Uterus (tissue), 3 donors: ENCODE measurements at regions not wholly inside any gene's neighbourhood (a gene's known extent, or its start where the extent isn't known, plus 50 kb on each side); places are given as distances from the start of the nearest gene placed in this dataset.
"Not testable (repeated sequence)": the region's sequence is repeated elsewhere in the genome, so short reads cannot be mapped to it uniquely, and the experiment has no call there.

Experiments used
- DNase-seq, 2 donors: peaks; one replicate each; pipeline ENCODE4 v3.0.0-alpha.2; 2019 to 2020
- H3K27ac ChIP-seq, 2 donors: fragments of 200-600 bp; sonication (generic); 1 replicate in 1 of 2; 2 replicates in 1 of 2; pipeline ENCODE4 v1.5.1; 2016 to 2018
- H3K27me3 ChIP-seq, 2 donors: fragments of 200-600 bp; sonication (generic); one replicate each; pipeline ENCODE4 v1.5.1; 2018 to 2019; ENCODE audit warnings: control low read depth in 1 of 2
- H3K36me3 ChIP-seq, 2 donors: fragments of 200-600 bp; sonication (generic); one replicate each; pipeline ENCODE4 v1.5.1; 2019; ENCODE audit warnings: control low read depth in 1 of 2
- H3K4me1 ChIP-seq, 2 donors: fragments of 200-600 bp; sonication (generic); one replicate each; pipeline ENCODE4 v1.5.1; 2018 to 2019; ENCODE audit warnings: control low read depth in 1 of 2
- H3K4me3 ChIP-seq, 2 donors: fragments of 200-600 bp; sonication (generic); 1 replicate in 1 of 2; 2 replicates in 1 of 2; pipeline ENCODE4 v1.5.1; 2018 to 2019; ENCODE audit warnings: mild to moderate bottlenecking in 1 of 2
- H3K9me3 ChIP-seq, 2 donors: fragments of 200-600 bp; sonication (generic); one replicate each; pipeline ENCODE4 v1.5.1; 2019; ENCODE audit warnings: control low read depth in 1 of 2
- intact Hi-C: fragments of 100-400 bp; cut with DNase I; formaldehyde crosslinking; loops from one replicate; pipeline ENCODE4 v1.15.1; 2023; ENCODE audit warnings: low total_unique reads
- donor health status: DM: yes; HTN: yes; CAD: no.

DNA sequence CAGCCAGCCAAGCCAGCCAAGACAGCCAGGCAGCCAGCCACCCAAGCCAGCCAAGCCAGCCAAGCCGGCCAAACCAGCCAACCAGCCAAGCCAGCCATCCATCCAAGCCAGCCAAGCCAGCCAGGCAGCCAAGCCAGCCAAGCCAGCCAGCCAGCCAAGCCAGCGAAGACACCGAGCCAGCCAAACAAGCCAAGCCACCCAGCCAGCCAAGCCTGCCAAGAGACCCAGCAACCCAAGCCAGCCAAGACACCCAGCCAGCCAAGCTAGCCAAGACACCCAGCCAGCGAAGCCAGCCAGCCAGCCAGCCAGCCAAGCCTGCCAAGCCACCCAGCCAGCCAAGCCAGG lies 318.0 kb upstream of the PLGLB2 start:
- intact Hi-C loops, H3K9me3 ChIP-seq, H3K27ac ChIP-seq, H3K27me3 ChIP-seq, H3K4me3 ChIP-seq, DNase-seq, H3K4me1 ChIP-seq, H3K36me3 ChIP-seq: not testable (repeated sequence)

DNA sequence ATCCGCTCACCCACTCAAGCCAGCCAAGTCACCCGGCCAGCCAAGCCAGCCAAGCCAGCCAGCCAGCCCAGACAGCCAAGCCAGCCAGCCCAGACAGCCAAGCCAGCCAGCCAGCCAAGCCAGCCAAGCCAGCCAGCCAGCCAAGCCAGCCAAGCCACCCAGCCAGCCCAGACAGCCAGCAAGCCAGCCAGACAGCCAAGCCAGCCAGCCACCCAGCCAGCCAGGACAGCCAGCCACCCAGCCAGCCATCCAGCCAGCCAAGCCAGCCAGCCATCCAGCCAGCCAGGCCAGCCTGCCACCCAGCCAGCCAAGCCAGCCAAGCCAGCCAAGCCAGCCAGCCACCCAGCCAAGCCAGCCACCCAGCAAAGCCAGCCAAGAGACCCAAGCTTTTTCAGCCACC lies 316.8 kb upstream of the PLGLB2 start:
- intact Hi-C loops, H3K36me3 ChIP-seq: not testable (repeated sequence)

DNA sequence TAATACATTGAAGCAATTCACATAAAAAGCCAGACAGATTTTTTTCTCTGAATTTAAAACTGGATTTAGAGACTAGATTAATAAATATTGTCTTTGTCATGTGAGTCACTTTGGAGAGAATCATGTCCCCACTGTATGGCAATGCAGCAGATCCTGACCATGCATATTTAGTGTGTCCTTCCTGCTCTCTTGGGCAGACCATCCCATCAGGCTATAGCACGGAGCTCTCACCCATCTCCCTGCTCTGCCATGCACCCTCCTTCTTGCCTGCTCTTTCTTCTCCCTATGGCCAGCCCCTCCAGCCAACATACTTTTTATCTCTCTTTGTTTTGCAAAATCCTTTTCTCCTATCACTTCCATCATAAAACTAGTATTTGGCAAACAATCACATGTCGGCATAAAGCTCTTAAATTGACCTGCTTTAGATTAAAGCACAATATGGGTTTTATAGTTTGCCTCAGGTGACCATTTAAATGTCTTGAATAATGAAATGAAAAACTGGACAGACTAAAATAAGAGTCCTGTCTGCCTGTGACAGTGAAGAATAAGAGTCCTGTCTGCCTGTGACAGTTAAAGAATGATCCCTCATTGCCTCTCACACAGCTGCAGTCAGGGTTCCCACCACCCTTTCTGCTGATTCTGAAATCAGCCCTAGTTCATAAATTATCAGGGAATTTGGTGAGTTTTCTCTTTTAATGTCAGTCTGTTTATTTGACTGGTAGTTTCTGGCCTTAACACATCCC lies 315.0 kb upstream of the PLGLB2 start:
- DNase-seq, H3K27ac ChIP-seq, H3K4me1 ChIP-seq, intact Hi-C loops, H3K27me3 ChIP-seq, H3K4me3 ChIP-seq, H3K36me3 ChIP-seq, H3K9me3 ChIP-seq: not testable (repeated sequence)

More for the DNA sequence above, 316.8 kb upstream of the PLGLB2 start:
- DNase-seq, H3K27ac ChIP-seq, H3K9me3 ChIP-seq, H3K27me3 ChIP-seq, H3K4me3 ChIP-seq, H3K4me1 ChIP-seq: not testable (repeated sequence)

DNA sequence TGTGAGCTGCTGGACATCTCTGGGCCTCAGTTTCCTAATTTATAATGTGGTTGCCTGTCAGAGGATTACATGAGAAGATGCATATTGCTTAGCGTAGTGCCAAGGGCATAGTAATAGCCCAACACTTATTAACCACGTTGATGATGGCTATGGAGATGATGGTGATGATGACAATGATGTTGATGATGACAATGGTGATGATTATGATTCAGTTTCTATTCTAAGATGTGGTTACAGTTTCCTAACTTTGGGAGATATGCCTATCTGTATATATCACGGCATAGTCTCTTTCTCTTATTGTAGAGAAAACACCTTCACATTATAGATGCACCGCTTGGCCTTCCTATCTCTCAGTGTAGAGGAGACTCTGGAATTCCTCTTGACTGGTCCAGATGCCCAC lies 311.9 kb upstream of the PLGLB2 start:
- intact Hi-C loops, DNase-seq, H3K27me3 ChIP-seq, H3K36me3 ChIP-seq, H3K9me3 ChIP-seq, H3K27ac ChIP-seq, H3K4me3 ChIP-seq, H3K4me1 ChIP-seq: not testable (repeated sequence)

DNA sequence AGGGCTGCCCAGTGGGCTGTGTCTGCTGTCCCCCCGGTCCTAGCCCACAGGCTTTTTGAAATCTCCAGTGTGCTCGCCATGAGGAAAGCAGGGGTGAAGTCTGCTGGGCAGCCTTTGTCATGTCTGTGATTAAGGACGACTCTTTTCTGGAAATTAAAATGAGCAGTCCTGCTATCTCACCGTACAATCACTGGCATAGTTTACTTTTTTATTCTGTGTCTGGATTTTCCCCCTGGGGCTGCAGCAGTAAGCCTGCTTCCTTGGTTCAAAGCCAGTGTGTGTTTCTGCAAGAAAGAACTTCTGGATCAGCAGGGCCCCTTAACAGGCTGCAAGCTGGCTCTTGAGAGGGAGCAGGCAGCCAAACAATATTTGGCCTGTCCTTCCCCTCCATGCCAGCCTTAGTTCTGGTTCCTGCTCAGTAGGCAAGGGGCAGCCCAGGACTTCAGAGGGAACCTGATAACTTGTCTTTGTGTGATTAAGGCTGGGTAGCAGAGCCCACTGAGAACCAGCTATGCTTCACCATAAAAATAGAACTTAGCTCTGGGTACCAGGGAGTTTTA lies 310.1 kb upstream of the PLGLB2 start:
- H3K36me3 ChIP-seq, H3K27me3 ChIP-seq, H3K4me1 ChIP-seq, H3K4me3 ChIP-seq, H3K9me3 ChIP-seq, DNase-seq, H3K27ac ChIP-seq, intact Hi-C loops: not testable (repeated sequence)

DNA sequence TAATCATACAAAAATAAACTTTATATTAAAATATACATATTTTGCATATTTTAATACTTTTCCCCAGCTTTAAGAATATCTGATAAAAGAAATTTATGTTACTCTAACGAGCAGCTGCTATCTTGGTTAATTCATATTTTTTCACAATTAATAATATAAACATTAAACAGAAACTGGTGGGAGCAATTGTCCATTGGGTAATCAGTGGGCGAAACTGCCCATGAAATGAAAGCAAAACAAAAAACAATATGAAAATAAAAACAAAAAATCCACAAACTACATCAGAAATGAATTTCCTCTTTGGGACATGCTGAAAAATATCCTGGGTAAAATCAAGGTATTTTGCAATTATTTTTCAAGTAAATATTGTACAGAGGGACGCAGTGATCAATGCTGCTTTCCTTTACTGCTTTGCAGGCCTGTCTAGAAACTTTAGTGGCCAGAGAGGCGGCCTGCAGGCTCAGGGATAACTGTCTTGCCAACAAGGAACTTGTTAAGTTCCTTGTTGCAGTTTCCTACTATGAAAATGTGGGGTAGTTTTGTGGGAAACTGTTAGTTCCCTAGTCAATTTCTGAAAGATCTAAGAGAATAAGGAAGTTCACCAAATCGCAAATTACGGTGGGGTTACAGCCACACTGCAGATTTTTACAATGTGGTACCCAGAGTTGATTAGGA lies 309.0 kb upstream of the PLGLB2 start:
- H3K27ac ChIP-seq, DNase-seq, intact Hi-C loops, H3K4me3 ChIP-seq, H3K4me1 ChIP-seq, H3K9me3 ChIP-seq, H3K27me3 ChIP-seq, H3K36me3 ChIP-seq: not testable (repeated sequence)

DNA sequence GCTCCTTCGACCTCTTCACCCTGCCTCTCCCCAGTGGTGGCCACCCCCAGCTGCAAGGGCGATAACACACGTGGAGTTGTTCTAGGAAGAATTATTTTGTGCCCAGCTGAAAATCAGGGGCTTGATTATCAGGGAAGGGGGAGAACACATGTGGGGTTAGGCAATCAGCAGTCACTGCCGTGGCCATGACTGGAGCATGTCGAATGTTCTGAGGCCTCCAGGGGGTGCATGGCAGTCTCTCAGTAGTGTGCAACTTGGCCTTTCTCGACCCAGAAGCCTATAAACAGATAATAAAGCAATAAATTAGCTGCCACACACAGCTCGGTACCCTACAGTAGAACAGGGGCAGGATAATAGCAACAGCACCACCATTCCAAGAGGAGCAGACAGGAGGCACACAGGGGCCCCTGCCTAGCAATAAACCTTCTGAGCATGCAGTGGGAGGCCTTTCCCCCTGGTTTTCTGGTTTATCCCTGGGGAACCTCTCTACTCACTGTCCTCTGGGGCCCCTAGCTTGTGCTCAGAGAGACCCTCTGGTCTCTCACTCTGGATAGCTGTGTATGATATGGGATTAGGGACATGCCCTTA lies 308.2 kb upstream of the PLGLB2 start:
- H3K4me3 ChIP-seq, DNase-seq, H3K9me3 ChIP-seq, H3K4me1 ChIP-seq, H3K36me3 ChIP-seq, intact Hi-C loops, H3K27ac ChIP-seq, H3K27me3 ChIP-seq: not testable (repeated sequence)

DNA sequence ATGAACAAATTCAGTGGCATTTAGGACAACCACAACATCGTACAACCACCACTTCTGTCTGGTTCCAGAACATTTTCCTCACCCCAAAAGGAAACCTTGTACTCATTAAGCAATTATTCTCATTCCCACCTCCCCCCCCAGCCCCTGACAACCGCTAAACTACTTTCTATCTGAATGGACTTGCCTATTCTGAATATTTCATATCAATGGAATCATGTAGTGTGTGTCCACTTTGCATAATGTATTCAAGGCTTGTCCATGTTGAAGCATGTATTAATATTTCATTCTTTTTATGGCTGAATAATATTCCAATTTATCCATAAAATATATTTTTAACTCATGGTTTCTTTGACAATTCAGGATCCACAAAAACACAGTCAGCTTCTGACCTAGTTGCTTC lies 307.2 kb upstream of the PLGLB2 start:
- H3K27ac ChIP-seq, H3K27me3 ChIP-seq, H3K9me3 ChIP-seq, intact Hi-C loops, H3K4me1 ChIP-seq, H3K36me3 ChIP-seq, DNase-seq, H3K4me3 ChIP-seq: not testable (repeated sequence)

DNA sequence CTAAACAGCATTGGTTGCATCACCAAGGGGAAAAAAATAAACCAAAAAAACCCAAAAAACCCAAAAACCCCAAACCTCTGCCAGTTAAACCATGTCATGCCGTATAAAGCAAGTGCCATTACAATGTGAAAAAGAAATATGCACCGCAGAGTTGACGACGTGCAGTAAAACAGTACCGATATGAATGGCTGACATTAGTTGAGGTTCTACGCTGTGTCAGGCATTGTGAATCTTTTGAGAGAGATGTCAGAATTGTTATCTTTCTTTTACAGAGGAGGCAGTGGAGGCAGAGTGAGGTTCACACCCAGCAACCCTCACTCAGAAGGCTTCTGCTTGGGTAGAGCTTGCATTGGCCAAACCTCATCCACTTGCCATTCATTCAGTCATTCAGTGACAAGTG lies 306.5 kb upstream of the PLGLB2 start:
- H3K4me1 ChIP-seq, intact Hi-C loops, H3K27me3 ChIP-seq, H3K4me3 ChIP-seq, DNase-seq, H3K9me3 ChIP-seq, H3K27ac ChIP-seq, H3K36me3 ChIP-seq: not testable (repeated sequence)

DNA sequence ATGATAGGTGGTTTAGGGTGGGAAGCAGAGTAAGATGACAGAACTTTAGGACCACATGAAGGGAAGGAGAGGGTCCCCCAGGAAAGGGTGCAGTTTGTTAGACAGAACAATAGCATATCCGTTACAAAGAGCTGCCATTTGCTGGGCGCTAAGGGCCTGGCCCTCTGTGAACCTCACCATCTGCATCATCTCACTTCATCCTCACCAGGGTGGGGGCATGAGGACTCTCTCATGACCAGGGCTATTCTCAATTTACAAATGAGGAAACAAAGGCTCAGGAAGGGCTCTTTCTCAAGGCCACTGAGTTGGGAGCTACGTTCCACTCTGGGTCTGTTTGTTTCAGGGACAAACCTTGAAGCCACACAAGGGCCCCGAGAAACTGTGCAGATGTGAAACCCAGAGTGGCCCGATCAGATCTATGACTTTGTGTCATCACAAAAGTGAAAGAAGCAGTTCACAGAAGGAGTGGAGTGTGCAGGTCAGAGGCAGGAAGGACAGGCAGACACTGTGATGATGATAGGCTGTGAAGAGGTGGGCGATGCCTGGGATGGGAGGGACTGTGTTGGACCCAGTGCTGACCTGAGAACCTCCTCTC lies 304.8 kb upstream of the PLGLB2 start:
- intact Hi-C loops, result not testable (repeated sequence)

DNA sequence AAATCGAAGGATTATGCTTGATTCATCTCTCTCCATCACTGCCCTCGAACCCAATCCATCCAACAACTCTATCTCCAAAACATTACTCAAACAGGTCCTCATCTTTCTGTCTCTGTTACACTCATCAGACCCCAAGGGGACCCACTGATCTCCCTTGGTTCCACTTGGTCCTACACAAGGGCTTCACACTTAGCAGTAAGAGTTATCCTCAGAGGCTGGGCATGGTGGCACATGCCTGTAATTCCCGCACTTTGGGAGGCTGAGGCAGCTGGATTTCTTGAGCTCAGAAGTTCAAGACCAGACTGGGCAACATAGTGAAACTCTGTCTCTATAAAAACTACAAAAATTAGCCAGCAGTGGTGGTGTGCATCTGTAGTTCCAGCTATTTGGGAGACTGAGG lies 302.9 kb upstream of the PLGLB2 start:
- H3K4me1 ChIP-seq, DNase-seq, H3K9me3 ChIP-seq, intact Hi-C loops, H3K27me3 ChIP-seq, H3K4me3 ChIP-seq, H3K36me3 ChIP-seq, H3K27ac ChIP-seq: not testable (repeated sequence)

More for the DNA sequence above, 304.8 kb upstream of the PLGLB2 start:
- H3K4me3 ChIP-seq, H3K4me1 ChIP-seq, H3K9me3 ChIP-seq, H3K27me3 ChIP-seq, H3K27ac ChIP-seq, DNase-seq, H3K36me3 ChIP-seq: not testable (repeated sequence)

DNA sequence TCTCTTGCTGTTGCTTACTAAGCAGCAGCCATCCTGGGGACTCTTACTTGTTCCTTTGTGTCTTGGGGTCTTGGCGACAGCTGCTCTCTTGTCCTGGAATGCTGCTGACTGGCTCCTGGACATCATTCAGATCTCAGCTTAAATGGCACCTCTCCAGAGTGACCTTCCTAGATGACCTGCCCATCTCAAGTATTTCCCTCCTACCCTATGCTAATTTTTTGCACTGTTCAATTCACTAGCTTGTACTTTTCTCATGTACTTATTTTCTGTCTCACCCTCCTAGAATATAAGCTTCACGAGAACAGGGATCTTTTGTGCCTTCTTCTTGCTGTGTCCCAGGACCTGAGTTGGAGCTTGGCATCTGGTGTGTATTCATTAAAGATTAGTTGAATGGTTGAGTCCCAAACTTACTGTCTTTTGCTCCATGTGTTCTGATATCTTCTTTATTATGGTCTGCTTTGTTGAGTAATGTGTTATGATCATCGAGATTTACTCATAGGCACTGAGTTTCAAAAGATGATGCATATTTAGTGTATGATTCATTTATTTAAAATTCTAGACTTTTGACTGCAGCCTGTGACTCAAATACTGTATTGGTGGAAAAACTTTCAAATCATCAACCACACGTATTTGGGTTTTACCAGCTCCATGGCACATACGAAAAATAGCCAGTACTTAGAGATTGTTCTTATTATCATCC lies 302.1 kb upstream of the PLGLB2 start:
- H3K36me3 ChIP-seq, DNase-seq, H3K9me3 ChIP-seq, intact Hi-C loops, H3K27ac ChIP-seq, H3K4me1 ChIP-seq, H3K27me3 ChIP-seq, H3K4me3 ChIP-seq: not testable (repeated sequence)

DNA sequence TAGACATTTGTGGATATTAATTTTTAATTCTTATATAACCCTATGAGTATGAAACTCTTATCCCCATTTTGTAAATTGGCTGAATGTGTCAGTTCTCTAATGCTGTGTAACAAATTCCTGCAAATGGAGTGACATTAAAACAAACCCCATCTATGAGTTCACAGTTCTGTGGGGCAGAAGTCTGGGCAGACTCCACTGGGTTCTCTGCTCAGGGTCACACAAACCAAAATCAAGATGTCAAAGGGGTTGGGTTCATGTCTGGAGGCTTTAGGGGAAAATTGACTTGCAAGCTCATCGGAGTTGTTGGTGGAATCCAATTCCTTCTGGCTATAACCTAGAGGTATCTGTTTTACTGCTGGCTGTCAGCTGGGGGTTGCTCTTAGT lies 301.6 kb upstream of the PLGLB2 start:
- H3K9me3 ChIP-seq, DNase-seq, intact Hi-C loops, H3K4me3 ChIP-seq, H3K27ac ChIP-seq, H3K27me3 ChIP-seq, H3K4me1 ChIP-seq, H3K36me3 ChIP-seq: not testable (repeated sequence)
